ENCODE measurements at regions not wholly inside any gene's neighbourhood (a gene's known extent, or its start where the extent isn't known, plus 50 kb on each side); places are given as distances from the start of the nearest gene placed in this dataset.

- TF ChIP-seq YY1 (IDR thresholded peaks at IDR 0.05; ENCODE audit: insufficient read depth, insufficient read length) (no peak), SUZ12 (IDR thresholded peaks at IDR 0.05; ENCODE audit: extremely low read depth, insufficient read depth, insufficient read length) (no peak), ZNF274 (IDR thresholded peaks at IDR 0.05; ENCODE audit: low read depth, low read length) (no peak)
Observed at GRCh38 chr1:157407917-157408525, 144.3 kb downstream of the FCRL5 start.
